ENCODE measurements at regions not wholly inside any gene's neighbourhood (a gene's known extent, or its start where the extent isn't known, plus 50 kb on each side); places are given as distances from the start of the nearest gene placed in this dataset.
"Not testable (repeated sequence)": the region's sequence is repeated elsewhere in the genome, so short reads cannot be mapped to it uniquely, and the experiment has no call there.

DNA sequence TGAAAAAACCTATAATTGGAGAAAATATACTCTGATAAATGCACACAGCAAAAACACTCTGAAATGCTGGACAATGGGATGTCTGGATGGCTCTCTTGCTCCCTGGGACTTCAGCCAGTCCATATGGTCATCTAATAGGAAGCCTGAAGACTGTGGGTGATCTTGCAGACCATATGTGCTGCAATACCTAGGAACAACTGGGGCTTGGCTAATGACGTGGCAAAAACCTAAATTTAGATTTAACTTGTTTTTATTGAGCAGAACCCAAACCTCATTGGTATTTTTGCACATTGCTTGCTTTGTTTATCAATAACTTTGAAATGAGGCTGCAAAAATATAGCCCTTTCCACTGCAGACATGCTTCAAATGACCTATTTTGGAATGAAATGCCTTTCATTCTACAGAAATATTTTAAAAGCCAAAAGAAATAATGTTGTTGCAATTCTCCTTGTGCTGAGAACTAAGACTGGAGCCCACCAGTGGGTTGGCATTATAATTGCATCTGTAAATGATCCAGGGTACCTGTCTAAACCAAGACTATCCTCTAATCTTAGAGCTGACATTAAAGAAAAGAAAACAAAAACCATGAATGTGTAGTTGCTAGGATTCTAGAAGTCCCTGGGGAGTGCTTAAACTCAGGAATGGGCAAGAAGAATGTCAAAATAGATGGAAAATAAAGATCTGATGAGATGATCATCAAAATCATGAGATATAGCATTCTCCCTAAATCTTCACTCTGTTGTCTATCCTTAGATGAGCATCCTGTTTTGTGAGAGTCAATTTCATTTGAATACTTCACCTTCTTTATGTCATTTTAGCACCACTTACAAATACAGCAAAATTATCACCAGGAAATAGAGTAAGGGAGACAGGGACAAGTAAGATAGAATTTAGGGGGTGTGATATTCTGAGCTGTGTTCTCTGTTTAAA, 152.1 kb upstream of the RIMS1 start:
- no peak for DNase-seq

- no peak for DNase-seq
Measured at GRCh38 chr6:71737953-71738352, 148.4 kb upstream of the RIMS1 start.

- DNase-seq = no peak
Measured at GRCh38 chr6:71745525-71745924, 140.8 kb upstream of the RIMS1 start.

DNA sequence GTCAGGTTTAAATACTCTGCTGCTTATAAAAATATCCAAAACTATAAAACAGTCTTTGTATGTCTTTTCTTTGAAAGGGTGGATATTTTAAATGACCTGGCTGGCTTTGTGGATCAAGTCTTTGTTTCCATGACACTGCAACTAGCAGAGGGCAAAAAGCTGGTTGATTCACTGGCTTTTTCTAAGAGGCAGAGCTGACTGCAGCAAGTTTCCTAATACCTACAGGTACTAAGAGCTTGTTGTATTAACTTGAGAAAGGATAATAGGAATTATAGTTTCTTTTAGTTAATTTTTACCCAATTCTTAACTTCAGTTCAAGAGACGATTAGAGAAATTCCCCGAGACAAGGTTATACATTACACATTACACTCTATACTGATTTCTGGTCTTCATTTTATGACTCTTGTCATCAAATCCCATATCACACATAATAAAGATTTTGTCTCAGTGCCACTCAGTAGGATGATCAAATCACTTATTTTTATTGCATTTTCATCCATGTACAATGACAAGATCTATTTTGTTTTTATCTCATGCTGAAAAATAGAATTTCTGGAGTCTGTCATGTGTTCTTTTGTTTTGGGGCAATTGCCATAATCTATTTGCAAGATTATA, 120.1 kb upstream of the RIMS1 start:
- DNase-seq = no peak

DNA sequence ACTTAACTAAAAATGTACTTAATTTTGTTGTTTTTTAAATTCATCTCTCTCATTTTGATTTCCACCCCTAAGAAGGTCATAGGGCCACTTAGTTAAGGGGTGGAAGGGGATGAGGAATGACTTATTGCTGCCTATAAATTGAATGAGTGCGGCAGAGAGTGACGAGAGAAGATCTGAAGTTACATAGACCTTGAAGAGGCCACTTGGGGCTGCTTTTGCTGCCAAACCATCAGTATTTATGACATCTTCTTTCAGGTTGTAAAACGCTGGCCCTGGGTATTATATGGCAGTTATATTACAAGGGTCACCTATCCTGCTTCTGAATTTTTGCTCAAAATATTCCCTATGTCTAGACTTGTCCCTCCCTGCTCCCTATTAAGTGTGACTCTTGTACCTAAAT, 119.6 kb upstream of the RIMS1 start:
- no peak for DNase-seq

DNA sequence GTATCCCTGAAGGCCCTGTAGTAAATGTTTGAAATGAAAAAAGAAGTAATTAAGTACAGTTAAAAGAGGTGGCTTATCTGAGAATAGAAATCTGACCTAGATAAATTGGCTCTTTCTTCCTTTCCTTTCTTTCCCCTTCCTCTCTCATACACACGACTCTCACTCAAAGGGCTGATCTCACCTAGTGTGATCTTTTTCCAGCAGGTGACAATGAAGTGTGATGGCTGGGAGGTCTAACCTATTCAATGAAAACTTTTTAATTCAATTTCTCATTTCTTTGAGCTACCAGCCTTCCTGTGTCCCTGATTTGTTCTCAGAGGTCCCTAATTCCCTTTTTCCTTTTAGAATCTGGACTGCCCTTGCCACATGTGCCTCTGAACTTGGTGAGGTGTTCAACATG, 118.0 kb upstream of the RIMS1 start:
- no peak for DNase-seq

DNA sequence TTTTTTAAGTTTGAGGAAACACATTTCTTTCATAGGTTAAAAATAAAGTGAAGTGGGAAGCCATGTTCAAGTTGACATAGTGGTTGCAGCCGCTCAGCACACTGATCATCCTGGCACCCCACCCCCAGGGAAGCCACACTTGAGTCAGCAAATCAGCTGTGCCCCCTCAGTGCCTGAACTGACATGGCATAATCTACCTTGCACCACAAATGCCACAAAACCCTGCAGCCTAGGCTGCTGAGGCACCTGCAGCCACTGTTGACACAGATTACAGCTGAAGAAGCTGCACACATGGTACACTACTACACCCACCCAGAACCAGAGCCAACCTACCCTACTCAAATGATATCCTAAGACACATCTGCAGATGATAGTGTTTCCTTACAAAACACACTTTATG, 77.5 kb upstream of the RIMS1 start:
- no peak for DNase-seq

DNA sequence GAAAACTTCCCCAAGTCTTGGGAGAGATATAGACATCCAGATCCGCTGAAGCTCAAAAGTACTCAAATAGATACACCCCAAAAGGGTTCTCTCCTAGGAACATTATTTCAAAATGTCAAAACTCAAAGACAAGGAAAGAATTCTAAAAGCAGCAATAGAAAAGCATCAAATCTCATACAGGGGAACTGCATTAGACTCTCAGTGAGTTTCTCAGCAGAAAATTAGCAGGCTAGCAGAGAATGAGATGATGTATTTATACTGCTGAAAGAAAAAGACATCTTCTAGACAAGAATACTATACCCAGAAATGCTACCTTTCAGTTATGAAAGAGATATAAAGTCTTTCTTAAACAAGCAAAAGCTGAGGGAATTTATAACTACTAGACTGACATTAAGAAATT, 75.5 kb upstream of the RIMS1 start:
- DNase-seq = no peak

DNA sequence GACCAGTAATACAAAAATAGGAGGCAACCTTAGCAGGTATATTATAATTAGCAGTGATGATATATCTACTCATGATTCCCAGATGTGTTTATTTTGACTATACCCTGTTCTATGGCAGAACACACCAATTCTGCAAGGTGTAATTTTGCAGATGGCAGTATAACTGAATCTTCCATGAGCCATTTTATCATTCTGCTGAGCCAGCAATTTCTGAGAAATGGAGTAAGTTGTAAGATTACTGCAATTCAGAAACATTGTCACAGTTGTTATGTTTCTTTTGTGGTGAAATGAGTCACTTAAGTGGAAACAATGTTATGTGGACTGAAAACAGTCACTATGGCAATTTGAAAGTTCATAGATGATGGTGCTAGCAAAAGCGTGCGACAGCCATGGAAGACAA, 63.7 kb upstream of the RIMS1 start:
- no peak for DNase-seq

GRCh38 chr6:71832110-71832764, 54.1 kb upstream of the RIMS1 start:
- not testable (repeated sequence) for DNase-seq
